ENCODE measurements at regions not wholly inside any gene's neighbourhood (a gene's known extent, or its start where the extent isn't known, plus 50 kb on each side); places are given as distances from the start of the nearest gene placed in this dataset.

- no peaks in the 10 kb centered on the region for H3K27me3 ChIP-seq
- no peaks in the 10 kb centered on the region for H3K9me3 ChIP-seq
- intact Hi-C loops (cut with DNase I; ENCODE audit: low total_unique reads): no loop called here
- no peak overlapping the region for H3K27ac ChIP-seq
- DNase-seq: no peak
- no peak overlapping the region for H3K4me3 ChIP-seq
- no peak for TF ChIP-seq POLR2A (IDR thresholded peaks at IDR 0.05)
- no peak for TF ChIP-seq CTCF (IDR thresholded peaks at IDR 0.05)
- H3K36me3 ChIP-seq (ENCODE audit: low read depth, missing control alignments): no peaks in the 10 kb centered on the region
- no peaks in the 10 kb centered on the region for H3K4me1 ChIP-seq
Observed at GRCh38 chr12:97267166-97267565, 195.4 kb upstream of the RMST start.

- intact Hi-C loops (cut with DNase I; ENCODE audit: low total_unique reads): no loop called here
- Histone ChIP-seq H3K4me1 (no peaks in the 10 kb centered on the region), H3K27ac (no peak overlapping the region), H3K27me3 (no peaks in the 10 kb centered on the region), H3K4me3 (no peak overlapping the region), H3K36me3 (ENCODE audit: low read depth, missing control alignments) (no peaks in the 10 kb centered on the region), H3K9me3 (no peaks in the 10 kb centered on the region)
- no peak for DNase-seq
- 30 to 38% methylated on average over 3 of the region's 3 CpGs for WGBS, 2 donors
- TF ChIP-seq CTCF (IDR thresholded peaks at IDR 0.05) (no peak), POLR2A (IDR thresholded peaks at IDR 0.05) (no peak)
Observed at GRCh38 chr12:97267594-97268202, 194.9 kb upstream of the RMST start.

GRCh38 chr12:97272471-97272870, 190.1 kb upstream of the RMST start:
- intact Hi-C loops (cut with DNase I; ENCODE audit: low total_unique reads): no loop called here
- H3K36me3 ChIP-seq (ENCODE audit: low read depth, missing control alignments): no peaks in the 10 kb centered on the region
- DNase-seq: no peak
- H3K9me3 ChIP-seq: no peaks in the 10 kb centered on the region
- no peak overlapping the region for H3K4me3 ChIP-seq
- TF ChIP-seq CTCF (IDR thresholded peaks at IDR 0.05): no peak
- TF ChIP-seq POLR2A (IDR thresholded peaks at IDR 0.05): no peak
- H3K4me1 ChIP-seq: peaks cover 7% of the 10 kb centered on the region
- H3K27ac ChIP-seq: no peak overlapping the region
- no peaks in the 10 kb centered on the region for H3K27me3 ChIP-seq

GRCh38 chr12:97274386-97274785, 188.2 kb upstream of the RMST start:
- Histone ChIP-seq H3K4me1 (peaks cover 7% of the 10 kb centered on the region), H3K36me3 (ENCODE audit: low read depth, missing control alignments) (no peaks in the 10 kb centered on the region), H3K27ac (no peak overlapping the region), H3K4me3 (no peak overlapping the region), H3K9me3 (no peaks in the 10 kb centered on the region), H3K27me3 (no peaks in the 10 kb centered on the region)
- TF ChIP-seq POLR2A (IDR thresholded peaks at IDR 0.05) (no peak), CTCF (IDR thresholded peaks at IDR 0.05) (no peak)
- DNase-seq: no peak
- WGBS, 2 donors: 61 to 62% methylated on average over 2 of the region's 2 CpGs
- intact Hi-C loops (cut with DNase I; ENCODE audit: low total_unique reads): no loop called here

GRCh38 chr12:97275256-97275655, 187.3 kb upstream of the RMST start:
- TF ChIP-seq CTCF (IDR thresholded peaks at IDR 0.05): no peak
- TF ChIP-seq POLR2A (IDR thresholded peaks at IDR 0.05): no peak
- H3K4me3 ChIP-seq: no peak overlapping the region
- H3K9me3 ChIP-seq: no peaks in the 10 kb centered on the region
- no peaks in the 10 kb centered on the region for H3K36me3 ChIP-seq (ENCODE audit: low read depth, missing control alignments)
- peak; percentile 86 for DNase-seq
- peaks cover 7% of the 10 kb centered on the region for H3K4me1 ChIP-seq
- no peak overlapping the region for H3K27ac ChIP-seq
- intact Hi-C loops (cut with DNase I; ENCODE audit: low total_unique reads): no loop called here
- WGBS, 2 donors: 12 to 14% methylated on average over 14 of the region's 14 CpGs
- H3K27me3 ChIP-seq: no peaks in the 10 kb centered on the region
